ENCODE measurements at regions not wholly inside any gene's neighbourhood (a gene's known extent, or its start where the extent isn't known, plus 50 kb on each side); places are given as distances from the start of the nearest gene placed in this dataset.

DNA sequence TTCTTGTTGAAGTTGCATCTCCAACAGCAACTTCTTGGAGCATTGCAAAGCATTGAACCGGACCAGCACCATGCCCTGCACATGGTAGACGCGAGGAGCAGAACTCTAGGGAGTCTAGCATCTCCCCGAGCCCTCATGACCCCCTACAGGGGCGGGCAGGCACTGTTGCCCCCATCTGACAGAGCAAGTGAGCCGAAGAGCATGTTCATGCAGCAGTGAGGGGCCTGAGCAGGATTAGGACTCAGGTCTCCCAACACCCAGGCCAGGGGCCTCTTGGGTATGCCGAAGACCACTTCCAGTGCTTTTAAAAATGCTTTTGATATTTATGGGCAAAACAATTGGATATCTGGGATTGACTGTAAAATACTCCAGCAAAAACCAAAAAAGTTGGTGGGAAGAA lies 163.3 kb downstream of the TFCP2L1 start:
- intact Hi-C loops (cut with micrococcal nuclease) = no loop called here
- Mint-ChIP-seq H3K4me3 (no peak overlapping the region), H3K27me3 (ENCODE audit: low read depth) (no peaks in the 10 kb centered on the region), H3K27ac (no peak overlapping the region), H3K9me3 (no peaks in the 10 kb centered on the region), H3K4me1 (ENCODE audit: low read depth) (no peaks in the 10 kb centered on the region), H3K36me3 (ENCODE audit: low read depth) (no peaks in the 10 kb centered on the region)
- CTCF ChIA-PET = interaction anchor here (0.6 kb wide), 1 partner anchor 50 kb away, joined by 5 read pairs; no protein-coding TSS in a partner anchor
- DNase-seq = no peak

DNA sequence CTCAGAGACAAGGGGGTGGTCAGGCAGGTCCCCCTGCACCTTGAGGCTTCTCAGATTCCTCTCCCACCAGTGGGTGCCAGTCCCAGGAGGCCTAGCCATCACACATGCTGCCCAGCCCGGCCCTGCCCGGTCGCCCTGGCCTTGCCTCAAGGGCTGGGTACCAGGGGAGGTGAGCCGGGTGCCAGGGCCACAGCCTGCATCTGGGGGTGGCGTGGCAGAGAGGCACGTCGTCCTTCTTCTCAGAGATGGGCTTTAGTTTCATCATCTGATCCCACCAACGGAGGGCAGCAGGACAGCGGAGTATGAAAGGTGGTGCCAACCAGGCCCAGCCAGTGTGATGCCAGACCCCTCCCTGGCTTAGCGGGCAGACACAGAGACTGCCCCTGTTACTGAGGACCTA lies 161.7 kb downstream of the TFCP2L1 start:
- no peaks in the 10 kb centered on the region for H3K36me3 Mint-ChIP-seq (ENCODE audit: low read depth)
- intact Hi-C loops (cut with micrococcal nuclease) = no loop called here
- H3K27me3 Mint-ChIP-seq (ENCODE audit: low read depth) = peaks cover 2% of the 10 kb centered on the region
- DNase-seq = no peak
- H3K4me3 Mint-ChIP-seq = no peak overlapping the region
- H3K9me3 Mint-ChIP-seq = no peaks in the 10 kb centered on the region
- H3K27ac Mint-ChIP-seq = no peak overlapping the region
- CTCF ChIA-PET = no interaction called here
- no peaks in the 10 kb centered on the region for H3K4me1 Mint-ChIP-seq (ENCODE audit: low read depth)

DNA sequence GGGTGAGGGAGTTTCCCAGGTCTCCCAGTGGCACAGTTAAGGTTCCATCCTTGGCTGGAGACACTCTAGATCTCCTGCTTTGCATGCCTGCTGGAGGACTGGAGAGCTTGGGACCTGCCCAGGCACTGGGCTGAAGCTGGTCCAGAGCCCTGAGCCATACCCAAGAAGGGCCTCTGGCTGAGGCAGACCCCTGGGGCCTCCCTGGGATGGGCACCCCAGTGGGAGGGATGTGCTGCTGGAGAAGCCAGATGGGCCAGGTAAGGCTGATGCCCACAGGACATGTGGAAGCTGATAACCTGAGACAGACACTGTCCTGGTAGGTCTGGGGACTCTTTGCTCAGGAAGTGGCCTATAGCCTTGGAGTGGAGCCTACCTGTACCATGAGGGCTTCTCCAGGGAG lies 160.7 kb downstream of the TFCP2L1 start:
- CTCF ChIA-PET = no interaction called here
- Mint-ChIP-seq H3K27me3 (ENCODE audit: low read depth) (peaks cover 2% of the 10 kb centered on the region), H3K4me1 (ENCODE audit: low read depth) (no peaks in the 10 kb centered on the region), H3K36me3 (ENCODE audit: low read depth) (no peaks in the 10 kb centered on the region), H3K27ac (no peak overlapping the region), H3K4me3 (no peak overlapping the region), H3K9me3 (no peaks in the 10 kb centered on the region)
- intact Hi-C loops (cut with micrococcal nuclease) = no loop called here
- no peak for DNase-seq

DNA sequence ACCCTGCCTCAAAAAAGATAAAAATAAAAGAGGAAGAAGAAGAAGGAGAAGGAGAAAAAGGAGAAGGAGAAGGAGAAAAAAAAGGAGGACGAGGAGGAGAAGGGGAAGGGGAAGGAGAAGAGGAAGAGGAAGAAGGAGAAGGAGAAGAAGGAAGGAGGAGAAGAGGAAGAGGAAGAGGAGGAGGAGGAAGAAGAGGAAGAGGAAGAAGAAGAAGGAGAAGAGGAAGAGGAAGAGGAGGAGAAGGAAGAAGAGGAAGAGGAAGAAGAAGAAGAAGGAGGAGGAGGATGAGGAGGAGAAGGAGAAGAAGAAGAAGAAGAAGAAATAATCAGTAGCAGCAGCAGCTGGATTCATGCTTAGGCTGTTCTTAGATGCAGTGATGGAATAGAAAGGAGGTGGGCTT lies 159.7 kb downstream of the TFCP2L1 start:
- Mint-ChIP-seq H3K27ac (no peak overlapping the region), H3K27me3 (ENCODE audit: low read depth) (peaks cover 2% of the 10 kb centered on the region), H3K36me3 (ENCODE audit: low read depth) (no peaks in the 10 kb centered on the region), H3K4me3 (no peak overlapping the region), H3K4me1 (ENCODE audit: low read depth) (no peaks in the 10 kb centered on the region), H3K9me3 (no peaks in the 10 kb centered on the region)
- intact Hi-C loops (cut with micrococcal nuclease) = no loop called here
- no peak for DNase-seq
- CTCF ChIA-PET = no interaction called here

GRCh38 chr2:121128741-121129659 lies 156.0 kb downstream of the TFCP2L1 start:
- H3K4me1 Mint-ChIP-seq (ENCODE audit: low read depth) = no peaks in the 10 kb centered on the region
- CTCF ChIA-PET = interaction anchor here (0.7 to 1.7 kb wide), 3 partner anchors 34 to 86 kb away, joined by 3 to 7 read pairs (median 3); no protein-coding TSS in a partner anchor
- H3K27ac Mint-ChIP-seq = no peak overlapping the region
- H3K4me3 Mint-ChIP-seq = no peak overlapping the region
- H3K27me3 Mint-ChIP-seq (ENCODE audit: low read depth) = peaks cover 7% of the 10 kb centered on the region
- no peaks in the 10 kb centered on the region for H3K36me3 Mint-ChIP-seq (ENCODE audit: low read depth)
- intact Hi-C loops (cut with micrococcal nuclease) = no loop called here
- DNase-seq = peak; percentile 53
- no peaks in the 10 kb centered on the region for H3K9me3 Mint-ChIP-seq

GRCh38 chr2:121129692-121130091 lies 155.3 kb downstream of the TFCP2L1 start:
- H3K27ac Mint-ChIP-seq = no peak overlapping the region
- CTCF ChIA-PET = interaction anchor here (1.3 kb wide), 1 partner anchor 34 kb away, joined by 3 read pairs; no protein-coding TSS in a partner anchor
- H3K36me3 Mint-ChIP-seq (ENCODE audit: low read depth) = no peaks in the 10 kb centered on the region
- no peaks in the 10 kb centered on the region for H3K4me1 Mint-ChIP-seq (ENCODE audit: low read depth)
- intact Hi-C loops (cut with micrococcal nuclease) = no loop called here
- no peak for DNase-seq
- H3K27me3 Mint-ChIP-seq (ENCODE audit: low read depth) = peaks cover 7% of the 10 kb centered on the region
- no peak overlapping the region for H3K4me3 Mint-ChIP-seq
- H3K9me3 Mint-ChIP-seq = no peaks in the 10 kb centered on the region

DNA sequence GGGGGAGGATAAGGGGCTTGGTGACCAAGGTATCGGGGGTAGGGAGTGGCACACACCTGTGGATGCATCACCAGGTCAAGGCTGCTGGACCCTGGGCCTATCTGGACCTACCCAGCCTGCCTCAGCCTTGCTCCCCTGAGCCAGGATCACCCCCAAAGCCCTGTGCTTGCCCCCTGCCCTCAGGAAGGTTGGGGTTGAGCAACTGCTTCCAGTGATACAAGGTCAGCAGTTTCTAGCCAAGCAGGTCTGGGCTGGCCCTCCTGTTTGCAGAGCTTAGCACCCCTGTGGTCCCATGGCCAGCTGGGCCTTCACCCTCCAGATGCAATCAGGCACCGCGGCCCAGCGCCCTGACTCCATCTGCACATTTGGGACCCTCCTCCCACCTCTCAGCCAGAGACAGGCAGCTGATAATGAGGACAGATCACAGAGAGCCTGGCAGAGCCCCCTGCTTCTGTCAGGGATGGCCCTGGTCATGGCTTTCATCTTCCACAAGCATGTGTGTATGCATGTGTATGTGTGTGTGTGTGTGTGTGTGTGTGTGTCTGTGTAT lies 154.6 kb downstream of the TFCP2L1 start:
- Mint-ChIP-seq H3K4me1 (ENCODE audit: low read depth) (no peaks in the 10 kb centered on the region), H3K27me3 (ENCODE audit: low read depth) (peaks cover 7% of the 10 kb centered on the region), H3K4me3 (no peak overlapping the region), H3K27ac (no peak overlapping the region), H3K9me3 (no peaks in the 10 kb centered on the region), H3K36me3 (ENCODE audit: low read depth) (no peaks in the 10 kb centered on the region)
- CTCF ChIA-PET = interaction anchor here (0.9 to 1.3 kb wide), 2 partner anchors 35 to 51 kb away, joined by 3 read pairs; no protein-coding TSS in a partner anchor
- intact Hi-C loops (cut with micrococcal nuclease) = no loop called here
- no peak for DNase-seq

- CTCF ChIA-PET = interaction anchor here (1.7 kb wide), 1 partner anchor 36 kb away, joined by 6 read pairs; no protein-coding TSS in a partner anchor
- DNase-seq = no peak
- Mint-ChIP-seq H3K4me3 (no peak overlapping the region), H3K27me3 (ENCODE audit: low read depth) (peaks cover 7% of the 10 kb centered on the region), H3K27ac (no peak overlapping the region), H3K9me3 (no peaks in the 10 kb centered on the region), H3K36me3 (ENCODE audit: low read depth) (no peaks in the 10 kb centered on the region), H3K4me1 (ENCODE audit: low read depth) (no peaks in the 10 kb centered on the region)
- intact Hi-C loops (cut with micrococcal nuclease) = no loop called here
Measured at GRCh38 chr2:121131375-121131774, 153.6 kb downstream of the TFCP2L1 start.

DNA sequence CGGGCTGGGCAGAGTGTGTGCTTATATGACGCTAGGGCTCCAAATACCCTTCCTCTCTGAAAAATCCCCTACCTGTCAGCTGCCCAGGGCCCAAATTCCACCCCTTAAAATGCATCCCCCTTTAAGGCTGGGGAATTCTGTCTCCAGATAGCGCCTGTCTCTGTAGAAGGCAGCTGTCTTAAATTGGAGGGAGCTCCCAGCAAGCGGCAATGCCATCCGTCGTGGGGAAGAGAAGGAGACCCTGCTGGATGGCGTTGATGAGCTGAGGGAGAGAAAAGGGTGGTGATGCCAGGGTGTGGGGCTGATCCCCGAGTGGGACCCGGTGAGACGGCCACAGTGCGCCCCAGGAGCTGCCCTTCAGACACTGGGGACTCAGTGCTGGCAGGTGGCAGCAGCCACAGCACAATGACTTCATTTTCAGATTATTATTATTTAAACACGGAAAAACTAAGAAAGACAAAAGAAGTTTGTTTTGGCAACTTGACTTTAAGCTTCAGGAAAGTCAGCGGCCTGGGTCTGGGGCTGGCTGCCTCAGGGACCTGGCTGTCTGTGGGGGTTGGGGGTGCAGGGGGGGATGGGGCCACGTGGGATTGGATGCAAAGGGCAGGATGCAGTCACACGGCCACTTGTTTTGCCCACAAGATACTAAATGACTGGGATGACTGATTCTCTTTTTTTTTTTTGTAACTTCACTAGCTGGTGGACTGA lies 152.8 kb downstream of the TFCP2L1 start:
- Mint-ChIP-seq H3K36me3 (ENCODE audit: low read depth) (no peaks in the 10 kb centered on the region), H3K27ac (no peak overlapping the region), H3K4me3 (no peak overlapping the region), H3K27me3 (ENCODE audit: low read depth) (peaks cover 7% of the 10 kb centered on the region), H3K9me3 (no peaks in the 10 kb centered on the region), H3K4me1 (ENCODE audit: low read depth) (no peaks in the 10 kb centered on the region)
- intact Hi-C loops (cut with micrococcal nuclease) = no loop called here
- CTCF ChIA-PET = interaction anchor here (0.6 to 1.7 kb wide), 2 partner anchors 37 to 231 kb away, joined by 3 to 6 read pairs; no protein-coding TSS in a partner anchor
- DNase-seq = no peak

DNA sequence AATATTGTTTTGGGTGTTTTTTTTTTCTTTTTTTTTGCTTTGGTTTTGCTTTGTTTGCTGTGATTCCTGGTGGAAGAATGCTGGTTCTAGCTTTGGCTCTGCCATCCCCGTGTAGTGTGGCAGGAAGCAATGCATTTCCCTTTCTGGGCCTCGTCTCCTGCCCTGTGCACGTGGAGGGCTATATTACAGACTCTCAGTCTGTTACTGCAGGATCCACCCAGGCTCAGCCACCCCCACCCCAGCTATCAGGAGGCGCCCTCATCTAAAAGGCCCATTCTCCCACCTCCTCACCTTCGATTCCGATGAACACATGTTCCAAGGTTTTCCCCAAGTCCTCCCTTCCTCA lies 152.3 kb downstream of the TFCP2L1 start:
- CTCF ChIA-PET = interaction anchor here (0.6 to 1.7 kb wide), 2 partner anchors 37 to 231 kb away, joined by 3 to 6 read pairs; no protein-coding TSS in a partner anchor

GRCh38 chr2:121133551-121134319 lies 151.3 kb downstream of the TFCP2L1 start:
- H3K4me1 Mint-ChIP-seq (ENCODE audit: low read depth) = no peaks in the 10 kb centered on the region
- H3K27ac Mint-ChIP-seq = no peak overlapping the region
- no peaks in the 10 kb centered on the region for H3K36me3 Mint-ChIP-seq (ENCODE audit: low read depth)
- H3K9me3 Mint-ChIP-seq = no peaks in the 10 kb centered on the region
- no peak overlapping the region for H3K4me3 Mint-ChIP-seq
- no peak for DNase-seq
- intact Hi-C loops (cut with micrococcal nuclease) = no loop called here
- H3K27me3 Mint-ChIP-seq (ENCODE audit: low read depth) = peaks cover 5% of the 10 kb centered on the region
- CTCF ChIA-PET = no interaction called here

More for the DNA sequence above, 152.3 kb downstream of the TFCP2L1 start:
- intact Hi-C loops (cut with micrococcal nuclease) = no loop called here
- Mint-ChIP-seq H3K27ac (no peak overlapping the region), H3K4me3 (no peak overlapping the region), H3K9me3 (no peaks in the 10 kb centered on the region), H3K4me1 (ENCODE audit: low read depth) (no peaks in the 10 kb centered on the region), H3K36me3 (ENCODE audit: low read depth) (no peaks in the 10 kb centered on the region), H3K27me3 (ENCODE audit: low read depth) (peaks cover 7% of the 10 kb centered on the region)
- DNase-seq = no peak

GRCh38 chr2:121134728-121135127 lies 150.3 kb downstream of the TFCP2L1 start:
- Mint-ChIP-seq H3K27me3 (ENCODE audit: low read depth) (peaks cover 7% of the 10 kb centered on the region), H3K4me1 (ENCODE audit: low read depth) (no peaks in the 10 kb centered on the region), H3K9me3 (no peaks in the 10 kb centered on the region), H3K4me3 (no peak overlapping the region), H3K27ac (no peak overlapping the region), H3K36me3 (ENCODE audit: low read depth) (no peaks in the 10 kb centered on the region)
- DNase-seq = no peak
- intact Hi-C loops (cut with micrococcal nuclease) = no loop called here
- CTCF ChIA-PET = no interaction called here

Measured in activated naive CD4-positive, alpha-beta T cell treated with anti-CD3 and anti-CD28 coated beads for 36 hours (primary cell).